Dendritic cell treated with granulocyte-macrophage colony-stimulating factor and Interleukin-4, amounts not matched to agents 40 ng/mL and 50 ng/mL, for 4 days (primary cell): ENCODE measurements at regions not wholly inside any gene's neighbourhood (a gene's known extent, or its start where the extent isn't known, plus 50 kb on each side); places are given as distances from the start of the nearest gene placed in this dataset.

Source experiments
- H3K27ac Mint-ChIP-seq: one replicate; pipeline ENCODE4 v1.8.0; 2022; ENCODE audit warnings: mild to moderate bottlenecking, mixed read lengths
- H3K27me3 Mint-ChIP-seq: one replicate; pipeline ENCODE4 v1.8.0; 2022; ENCODE audit warnings: mild to moderate bottlenecking, mixed read lengths
- H3K36me3 Mint-ChIP-seq: one replicate; pipeline ENCODE4 v1.8.0; 2022; ENCODE audit warnings: low read depth, mixed read lengths
- H3K4me1 Mint-ChIP-seq: one replicate; pipeline ENCODE4 v1.8.0; 2022; ENCODE audit warnings: low read depth, mixed read lengths
- H3K4me3 Mint-ChIP-seq: one replicate; pipeline ENCODE4 v1.8.0; 2022; ENCODE audit warnings: mild to moderate bottlenecking, moderate library complexity, mixed read lengths
- H3K9me3 Mint-ChIP-seq: one replicate; pipeline ENCODE4 v1.8.0; 2022; ENCODE audit warnings: mixed read lengths
- intact Hi-C: fragments of 100-400 bp; cut with micrococcal nuclease; formaldehyde crosslinking; loops from one replicate; pipeline ENCODE4 v1.15.0; 2022

GRCh38 chr4:59044286-59044900 lies 1934.2 kb upstream of the IGFBP7 start:
- H3K4me3 Mint-ChIP-seq, result no peak overlapping the region
- H3K27ac Mint-ChIP-seq, result no peak overlapping the region
- no peaks in the 10 kb centered on the region for H3K27me3 Mint-ChIP-seq
- no peaks in the 10 kb centered on the region for H3K36me3 Mint-ChIP-seq
- intact Hi-C loops, result no loop called here
- H3K9me3 Mint-ChIP-seq, result no peaks in the 10 kb centered on the region
- no peaks in the 10 kb centered on the region for H3K4me1 Mint-ChIP-seq

- no peak overlapping the region for H3K27ac Mint-ChIP-seq
- no peaks in the 10 kb centered on the region for H3K36me3 Mint-ChIP-seq
- no peaks in the 10 kb centered on the region for H3K4me1 Mint-ChIP-seq
- H3K4me3 Mint-ChIP-seq, result no peak overlapping the region
- intact Hi-C loops, result no loop called here
- H3K27me3 Mint-ChIP-seq, result no peaks in the 10 kb centered on the region
- H3K9me3 Mint-ChIP-seq, result no peaks in the 10 kb centered on the region
Measured at GRCh38 chr4:59054086-59054485, 1943.9 kb upstream of the IGFBP7 start.

GRCh38 chr4:59057804-59058203 lies 1947.6 kb upstream of the IGFBP7 start:
- no peak overlapping the region for H3K4me3 Mint-ChIP-seq
- no peak overlapping the region for H3K27ac Mint-ChIP-seq
- intact Hi-C loops, result no loop called here
- no peaks in the 10 kb centered on the region for H3K36me3 Mint-ChIP-seq
- no peaks in the 10 kb centered on the region for H3K27me3 Mint-ChIP-seq
- H3K9me3 Mint-ChIP-seq, result no peaks in the 10 kb centered on the region
- no peaks in the 10 kb centered on the region for H3K4me1 Mint-ChIP-seq

- no peaks in the 10 kb centered on the region for H3K9me3 Mint-ChIP-seq
- intact Hi-C loops, result no loop called here
- no peak overlapping the region for H3K27ac Mint-ChIP-seq
- no peaks in the 10 kb centered on the region for H3K27me3 Mint-ChIP-seq
- H3K4me3 Mint-ChIP-seq, result no peak overlapping the region
- H3K36me3 Mint-ChIP-seq, result no peaks in the 10 kb centered on the region
- H3K4me1 Mint-ChIP-seq, result no peaks in the 10 kb centered on the region
Measured at GRCh38 chr4:59058543-59058942, 1948.4 kb upstream of the IGFBP7 start.

- no peaks in the 10 kb centered on the region for H3K4me1 Mint-ChIP-seq
- no peaks in the 10 kb centered on the region for H3K27me3 Mint-ChIP-seq
- no peaks in the 10 kb centered on the region for H3K36me3 Mint-ChIP-seq
- intact Hi-C loops, result no loop called here
- H3K4me3 Mint-ChIP-seq, result no peak overlapping the region
- H3K9me3 Mint-ChIP-seq, result no peaks in the 10 kb centered on the region
- no peak overlapping the region for H3K27ac Mint-ChIP-seq
Measured at GRCh38 chr4:59060002-59060846, 1950.0 kb upstream of the IGFBP7 start.

GRCh38 chr4:59060895-59061294 lies 1950.7 kb upstream of the IGFBP7 start:
- intact Hi-C loops, result no loop called here
- H3K27me3 Mint-ChIP-seq, result no peaks in the 10 kb centered on the region
- no peak overlapping the region for H3K27ac Mint-ChIP-seq
- H3K4me1 Mint-ChIP-seq, result no peaks in the 10 kb centered on the region
- H3K9me3 Mint-ChIP-seq, result no peaks in the 10 kb centered on the region
- no peaks in the 10 kb centered on the region for H3K36me3 Mint-ChIP-seq
- H3K4me3 Mint-ChIP-seq, result no peak overlapping the region

- Mint-ChIP-seq H3K27ac (no peak overlapping the region), H3K9me3 (no peaks in the 10 kb centered on the region), H3K4me1 (no peaks in the 10 kb centered on the region), H3K27me3 (no peaks in the 10 kb centered on the region), H3K4me3 (no peak overlapping the region), H3K36me3 (no peaks in the 10 kb centered on the region)
- intact Hi-C loops, result no loop called here
Measured at GRCh38 chr4:59063015-59063720, 1953.0 kb upstream of the IGFBP7 start.

GRCh38 chr4:59068722-59069418 lies 1958.7 kb upstream of the IGFBP7 start:
- intact Hi-C loops, result no loop called here
- Mint-ChIP-seq H3K36me3 (no peaks in the 10 kb centered on the region), H3K4me1 (no peaks in the 10 kb centered on the region), H3K9me3 (peaks cover 5% of the 10 kb centered on the region), H3K27me3 (no peaks in the 10 kb centered on the region), H3K4me3 (no peak overlapping the region), H3K27ac (no peak overlapping the region)

- H3K4me3 Mint-ChIP-seq, result no peak overlapping the region
- no peaks in the 10 kb centered on the region for H3K4me1 Mint-ChIP-seq
- no peaks in the 10 kb centered on the region for H3K36me3 Mint-ChIP-seq
- intact Hi-C loops, result no loop called here
- no peak overlapping the region for H3K27ac Mint-ChIP-seq
- H3K9me3 Mint-ChIP-seq, result no peaks in the 10 kb centered on the region
- H3K27me3 Mint-ChIP-seq, result no peaks in the 10 kb centered on the region
Measured at GRCh38 chr4:59086410-59086809, 1976.2 kb upstream of the IGFBP7 start.

GRCh38 chr4:59091146-59092142 lies 1981.3 kb upstream of the IGFBP7 start:
- no peak overlapping the region for H3K27ac Mint-ChIP-seq
- intact Hi-C loops, result no loop called here
- H3K27me3 Mint-ChIP-seq, result no peaks in the 10 kb centered on the region
- no peaks in the 10 kb centered on the region for H3K4me1 Mint-ChIP-seq
- no peak overlapping the region for H3K4me3 Mint-ChIP-seq
- no peaks in the 10 kb centered on the region for H3K9me3 Mint-ChIP-seq
- H3K36me3 Mint-ChIP-seq, result no peaks in the 10 kb centered on the region

- no peak overlapping the region for H3K4me3 Mint-ChIP-seq
- no peaks in the 10 kb centered on the region for H3K27me3 Mint-ChIP-seq
- intact Hi-C loops, result no loop called here
- H3K27ac Mint-ChIP-seq, result no peak overlapping the region
- no peaks in the 10 kb centered on the region for H3K9me3 Mint-ChIP-seq
- no peaks in the 10 kb centered on the region for H3K4me1 Mint-ChIP-seq
- H3K36me3 Mint-ChIP-seq, result no peaks in the 10 kb centered on the region
Measured at GRCh38 chr4:59094505-59094904, 1984.3 kb upstream of the IGFBP7 start.

GRCh38 chr4:59102311-59102710 lies 1992.1 kb upstream of the IGFBP7 start:
- H3K27ac Mint-ChIP-seq, result no peak overlapping the region
- no peaks in the 10 kb centered on the region for H3K27me3 Mint-ChIP-seq
- H3K9me3 Mint-ChIP-seq, result no peaks in the 10 kb centered on the region
- intact Hi-C loops, result no loop called here
- no peaks in the 10 kb centered on the region for H3K36me3 Mint-ChIP-seq
- no peak overlapping the region for H3K4me3 Mint-ChIP-seq
- H3K4me1 Mint-ChIP-seq, result no peaks in the 10 kb centered on the region

- Mint-ChIP-seq H3K4me3 (no peak overlapping the region), H3K4me1 (no peaks in the 10 kb centered on the region), H3K36me3 (no peaks in the 10 kb centered on the region), H3K9me3 (no peaks in the 10 kb centered on the region), H3K27ac (no peak overlapping the region), H3K27me3 (no peaks in the 10 kb centered on the region)
- intact Hi-C loops, result no loop called here
Measured at GRCh38 chr4:59120287-59120814, 2010.2 kb upstream of the IGFBP7 start.
